MM.1S (cell line): ENCODE measurements at regions not wholly inside any gene's neighbourhood (a gene's known extent, or its start where the extent isn't known, plus 50 kb on each side); places are given as distances from the start of the nearest gene placed in this dataset.

Experiments
- DNase-seq: peaks from one replicate; pipeline ENCODE4 v3.0.0-alpha.2; 2015
- H2AFZ ChIP-seq: fragments of 300-600 bp; sonication (generic); 2 replicates; pipeline ENCODE4 v1.6.0; 2016; ENCODE audit warnings: antibody characterized with exemption, low read length
- H3F3A ChIP-seq: fragments of 300-600 bp; sonication (generic); 2 replicates; pipeline ENCODE4 v1.6.1; 2016; ENCODE audit warnings: mild to moderate bottlenecking, antibody characterized with exemption, low read length, moderate library complexity, mixed read lengths; ENCODE audit not compliant: insufficient read depth
- H3K27ac ChIP-seq: fragments of 300-600 bp; sonication (generic); 2 replicates; pipeline ENCODE4 v1.5.1; 2016; ENCODE audit warnings: mild to moderate bottlenecking, low read length
- H3K27me3 ChIP-seq: fragments of 300-600 bp; sonication (generic); replicated peaks from 2 replicates; pipeline ENCODE4 v1.6.0; 2016; ENCODE audit warnings: low read length; ENCODE audit not compliant: insufficient read depth
- H3K36me3 ChIP-seq: fragments of 300-600 bp; sonication (generic); replicated peaks from 2 replicates; pipeline ENCODE4 v1.6.1; 2016; ENCODE audit warnings: mild to moderate bottlenecking, low read length, mixed read lengths; ENCODE audit not compliant: insufficient read depth
- H3K4me1 ChIP-seq: fragments of 300-600 bp; sonication (generic); 2 replicates; pipeline ENCODE4 v1.6.1; 2016; ENCODE audit warnings: low read length, mixed read lengths
- H3K4me2 ChIP-seq: fragments of 300-600 bp; sonication (generic); 2 replicates; pipeline ENCODE4 v1.6.0; 2016; ENCODE audit warnings: low read depth, low read length
- H3K4me3 ChIP-seq: fragments of 300-600 bp; sonication (generic); 2 replicates; pipeline ENCODE4 v1.5.1; 2016; ENCODE audit warnings: low read length, mixed read lengths
- H3K79me2 ChIP-seq: fragments of 300-600 bp; sonication (generic); 2 replicates; pipeline ENCODE4 v1.6.1; 2016; ENCODE audit warnings: mixed run types, low read length, mixed read lengths
- H3K9ac ChIP-seq: fragments of 300-600 bp; sonication (generic); 2 replicates; pipeline ENCODE4 v1.6.1; 2016; ENCODE audit warnings: low read length, mixed read lengths
- H3K9me2 ChIP-seq: fragments of 300-600 bp; sonication (generic); replicated peaks from 2 replicates; pipeline ENCODE4 v1.6.1; 2016; ENCODE audit warnings: mild to moderate bottlenecking, low read length, mixed read lengths; ENCODE audit not compliant: insufficient read depth
- H3K9me3 ChIP-seq: fragments of 300-600 bp; sonication (generic); replicated peaks from 2 replicates; pipeline ENCODE4 v1.6.1; 2016; ENCODE audit warnings: mild to moderate bottlenecking, low read length, mixed read lengths; ENCODE audit not compliant: insufficient read depth
- H4K20me1 ChIP-seq: fragments of 300-600 bp; sonication (generic); 2 replicates; pipeline ENCODE4 v1.6.1; 2016; ENCODE audit warnings: mild to moderate bottlenecking, low read length, moderate library complexity, mixed read lengths; ENCODE audit not compliant: insufficient read depth
- CTCF ChIP-seq: fragments of 300-600 bp; sonication (generic); IDR thresholded peaks from 2 replicates; pipeline ENCODE4 v1.5.1; 2016; ENCODE audit warnings: antibody characterized with exemption, low read length, mixed read lengths
- EZH2 ChIP-seq: fragments of 300-600 bp; sonication (generic); optimal IDR thresholded peaks from 2 replicates; pipeline ENCODE3; 2017; ENCODE audit warnings: low read depth, mild to moderate bottlenecking, antibody characterized with exemption, low read length, mixed read lengths
- EZH2phosphoT487 ChIP-seq: fragments of 300-600 bp; sonication (generic); IDR thresholded peaks from 2 replicates; pipeline ENCODE4 v1.6.1; 2018; ENCODE audit warnings: antibody characterized with exemption, low read length

GRCh38 chr5:96124589-96124988 is 162.9 kb upstream of the ELL2 start:
- no peak overlapping the region for H3K4me2 ChIP-seq
- DNase-seq, result no peak
- H3K9ac ChIP-seq, result no peak overlapping the region
- no peak overlapping the region for H2AFZ ChIP-seq
- TF ChIP-seq CTCF (no peak), EZH2 (no peak), EZH2phosphoT487 (no peak)
- H3K36me3 ChIP-seq, result no peaks in the 10 kb centered on the region
- H3K79me2 ChIP-seq, result no peaks in the 10 kb centered on the region
- no peaks in the 10 kb centered on the region for H3F3A ChIP-seq
- H3K9me2 ChIP-seq, result no peaks in the 10 kb centered on the region
- no peaks in the 10 kb centered on the region for H3K9me3 ChIP-seq
- H3K27me3 ChIP-seq, result no peaks in the 10 kb centered on the region
- no peaks in the 10 kb centered on the region for H4K20me1 ChIP-seq
- H3K27ac ChIP-seq, result no peak overlapping the region
- H3K4me1 ChIP-seq, result no peaks in the 10 kb centered on the region
- no peak overlapping the region for H3K4me3 ChIP-seq

GRCh38 chr5:96123418-96123817 is 161.8 kb upstream of the ELL2 start:
- no peaks in the 10 kb centered on the region for H3K9me3 ChIP-seq
- H3K9ac ChIP-seq, result no peak overlapping the region
- H3K36me3 ChIP-seq, result no peaks in the 10 kb centered on the region
- H4K20me1 ChIP-seq, result no peaks in the 10 kb centered on the region
- DNase-seq, result no peak
- H2AFZ ChIP-seq, result no peak overlapping the region
- no peak for TF ChIP-seq EZH2phosphoT487
- TF ChIP-seq EZH2, result no peak
- no peak for TF ChIP-seq CTCF
- H3K27me3 ChIP-seq, result no peaks in the 10 kb centered on the region
- H3K4me1 ChIP-seq, result no peaks in the 10 kb centered on the region
- H3K27ac ChIP-seq, result no peak overlapping the region
- no peak overlapping the region for H3K4me2 ChIP-seq
- H3F3A ChIP-seq, result no peaks in the 10 kb centered on the region
- no peaks in the 10 kb centered on the region for H3K9me2 ChIP-seq
- no peak overlapping the region for H3K4me3 ChIP-seq
- H3K79me2 ChIP-seq, result no peaks in the 10 kb centered on the region

- no peaks in the 10 kb centered on the region for H3K4me1 ChIP-seq
- H3K9me3 ChIP-seq, result no peaks in the 10 kb centered on the region
- no peak overlapping the region for H2AFZ ChIP-seq
- H3K27ac ChIP-seq, result no peak overlapping the region
- H3K9ac ChIP-seq, result no peak overlapping the region
- H3K4me2 ChIP-seq, result no peak overlapping the region
- no peaks in the 10 kb centered on the region for H3K27me3 ChIP-seq
- no peaks in the 10 kb centered on the region for H3F3A ChIP-seq
- TF ChIP-seq EZH2 (no peak), CTCF (no peak), EZH2phosphoT487 (no peak)
- no peaks in the 10 kb centered on the region for H3K9me2 ChIP-seq
- H3K79me2 ChIP-seq, result no peaks in the 10 kb centered on the region
- no peaks in the 10 kb centered on the region for H4K20me1 ChIP-seq
- no peaks in the 10 kb centered on the region for H3K36me3 ChIP-seq
- H3K4me3 ChIP-seq, result no peak overlapping the region
- no peak for DNase-seq
These were observed 159.7 kb upstream of the ELL2 start for GRCh38 chr5:96121364-96121763.

GRCh38 chr5:96120120-96120519 is 158.5 kb upstream of the ELL2 start:
- Histone ChIP-seq H3K9me3 (no peaks in the 10 kb centered on the region), H3K36me3 (no peaks in the 10 kb centered on the region), H3K9me2 (no peaks in the 10 kb centered on the region), H4K20me1 (no peaks in the 10 kb centered on the region), H3K4me3 (no peak overlapping the region), H3K27ac (no peak overlapping the region), H2AFZ (no peak overlapping the region), H3K4me2 (no peak overlapping the region), H3K27me3 (no peaks in the 10 kb centered on the region), H3F3A (no peaks in the 10 kb centered on the region), H3K4me1 (no peaks in the 10 kb centered on the region), H3K79me2 (no peaks in the 10 kb centered on the region), H3K9ac (no peak overlapping the region)
- TF ChIP-seq CTCF (no peak), EZH2phosphoT487 (no peak), EZH2 (no peak)
- no peak for DNase-seq
